T-helper 2 cell (primary cell): ENCODE measurements at regions not wholly inside any gene's neighbourhood (a gene's known extent, or its start where the extent isn't known, plus 50 kb on each side); places are given as distances from the start of the nearest gene placed in this dataset.
"Not testable (repeated sequence)": the region's sequence is repeated elsewhere in the genome, so short reads cannot be mapped to it uniquely, and the experiment has no call there.

Source experiments
- DNase-seq, 5 experiments: peaks; one replicate each; pipeline versions ENCODE4 v3.0.0 to v3.0.0-alpha.2; 2012 to 2022

DNA sequence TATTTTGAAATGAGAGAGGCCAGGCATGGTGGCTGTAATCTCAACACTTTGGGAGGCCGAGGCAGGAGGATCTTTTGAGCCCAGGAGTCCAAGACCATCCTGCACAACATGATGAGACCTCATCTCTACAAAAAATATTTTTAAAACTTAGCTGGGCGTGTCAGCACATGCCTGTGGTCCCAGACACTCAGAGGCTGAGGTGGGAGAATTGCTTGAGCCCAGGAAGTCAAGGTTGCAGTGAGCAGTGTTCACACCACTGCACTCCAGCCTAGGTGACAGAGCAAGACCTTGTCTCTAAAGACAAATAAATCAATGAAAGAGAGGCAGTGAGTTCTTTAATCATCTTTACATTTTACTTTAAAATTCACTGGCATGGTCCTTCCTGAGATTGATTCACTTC lies 124.5 kb downstream of the DUSP6 start:
- DNase-seq = peak in 1 of 5 experiments; percentile 49

DNA sequence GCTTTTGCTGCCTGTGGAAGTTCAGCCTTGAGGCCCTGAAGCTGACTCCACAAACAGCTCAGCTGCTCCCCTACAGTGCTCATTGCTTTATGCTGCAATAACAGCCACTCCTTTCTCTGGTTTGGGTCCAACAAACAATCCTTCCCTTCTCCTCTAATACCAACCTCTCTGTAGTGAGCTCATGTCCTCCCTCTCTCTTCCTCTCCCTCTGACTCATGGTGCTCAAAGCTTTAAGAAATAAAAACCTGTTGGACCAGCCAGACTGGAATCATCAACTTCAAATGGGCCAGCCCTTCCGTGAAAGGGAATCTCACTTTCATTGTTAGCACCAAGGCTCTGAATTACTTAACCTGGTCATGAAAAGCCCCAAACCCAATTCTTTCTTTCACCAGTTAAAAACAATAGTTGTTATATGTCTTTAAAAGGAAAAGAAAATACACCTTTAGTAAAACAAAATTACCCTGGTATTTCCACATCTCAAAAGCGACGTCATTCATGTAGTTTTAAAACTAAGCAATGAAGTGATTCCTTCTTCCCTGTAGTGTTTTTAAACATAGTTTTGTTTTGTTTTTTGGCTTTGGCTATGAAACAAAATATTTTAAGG lies 126.4 kb downstream of the DUSP6 start:
- DNase-seq = peak in 1 of 5 experiments; percentile 60

DNA sequence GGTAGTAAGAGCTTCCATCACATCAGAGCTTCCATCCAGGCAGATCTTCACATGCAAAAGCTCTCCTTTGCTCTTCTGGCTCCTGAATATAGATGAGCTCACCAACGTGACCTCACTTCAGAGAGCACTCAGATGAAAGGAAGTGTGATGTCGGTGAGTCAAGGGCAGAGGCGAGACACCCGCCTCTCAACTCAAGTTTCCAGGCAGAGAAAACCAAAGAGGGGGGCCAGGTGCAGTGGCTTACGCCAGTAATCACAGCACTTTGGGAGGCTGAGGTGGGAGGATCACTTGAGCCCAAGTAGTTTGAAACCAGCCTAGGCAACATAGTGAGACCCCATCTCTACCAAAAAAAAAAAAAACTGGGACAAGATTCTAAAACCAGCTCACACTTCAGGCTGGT lies 126.9 kb downstream of the DUSP6 start:
- peak in 4 of 5 experiments; percentile 22 to 93 (median 54) for DNase-seq

DNA sequence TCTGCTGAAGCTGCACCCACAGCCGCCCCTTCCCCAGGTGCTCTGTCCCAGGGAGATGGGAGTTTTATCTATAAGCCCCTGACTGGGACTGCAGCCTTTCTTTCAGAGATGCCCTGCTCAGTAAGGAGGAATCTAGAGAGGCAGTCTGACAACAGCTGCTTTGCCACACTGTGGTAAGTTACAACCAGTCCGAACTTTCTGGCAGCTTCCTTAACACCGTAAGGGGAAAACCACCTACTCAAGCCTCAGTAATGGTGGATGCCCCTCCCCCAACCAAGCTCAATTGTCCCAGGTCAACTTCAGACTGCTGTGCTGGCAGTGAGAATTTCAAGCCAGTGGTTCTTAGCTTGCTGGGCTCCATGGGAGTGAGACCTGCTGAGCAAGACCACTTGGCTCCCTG lies 129.7 kb downstream of the DUSP6 start:
- DNase-seq = peak in 1 of 5 experiments; percentile 60

DNA sequence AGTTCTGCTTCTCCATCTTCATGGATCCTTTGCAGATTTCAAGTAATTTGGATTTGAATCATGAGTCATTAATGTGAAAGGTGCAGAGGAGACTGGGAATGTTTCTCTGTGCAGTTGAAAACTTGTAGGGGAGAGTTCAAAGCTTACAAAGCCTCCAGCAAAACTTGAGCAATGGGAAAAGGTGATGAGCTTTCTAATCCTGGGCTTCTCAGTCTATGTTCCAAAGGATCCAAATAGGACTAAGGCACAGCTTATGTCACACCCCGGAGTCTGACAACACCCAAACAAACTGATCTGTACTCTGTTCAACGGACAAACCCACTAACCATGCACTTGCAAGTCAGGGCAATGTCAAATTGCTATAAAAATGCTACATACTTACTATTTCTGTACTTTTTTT lies 134.8 kb downstream of the DUSP6 start:
- DNase-seq = no peak

DNA sequence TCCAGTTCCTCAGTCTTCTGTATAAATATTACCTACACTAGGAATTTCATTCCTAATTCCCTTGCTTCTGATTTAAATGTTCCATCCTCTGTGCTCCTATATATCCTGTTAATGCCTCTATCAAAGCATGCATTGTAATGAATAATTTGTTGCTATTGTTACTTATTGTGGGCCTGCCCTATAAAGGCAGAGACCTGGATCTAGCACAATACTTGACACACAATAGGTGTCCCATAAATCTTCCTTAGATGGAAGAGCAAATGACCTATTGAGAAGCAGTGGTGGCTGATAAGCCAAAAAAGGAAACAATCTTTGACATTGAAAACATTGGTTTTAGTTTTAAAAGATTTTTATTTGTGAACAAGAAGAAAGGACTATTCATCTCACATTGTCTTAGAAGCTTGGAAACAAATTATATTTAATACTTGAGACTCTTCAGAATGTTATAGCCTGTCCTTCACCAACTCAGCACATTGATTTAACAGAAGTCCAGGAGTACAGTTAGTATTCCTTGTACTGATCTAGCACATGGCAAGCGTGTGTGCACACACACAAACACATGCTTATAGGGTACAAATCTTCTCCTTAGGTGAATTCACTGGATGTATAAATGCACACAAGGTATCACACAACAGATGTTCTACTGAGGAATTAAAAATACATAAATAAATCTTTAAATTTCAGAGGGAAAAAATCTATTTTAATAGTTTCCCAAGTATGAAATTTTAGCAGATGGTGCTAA lies 135.9 kb downstream of the DUSP6 start:
- DNase-seq = no peak

DNA sequence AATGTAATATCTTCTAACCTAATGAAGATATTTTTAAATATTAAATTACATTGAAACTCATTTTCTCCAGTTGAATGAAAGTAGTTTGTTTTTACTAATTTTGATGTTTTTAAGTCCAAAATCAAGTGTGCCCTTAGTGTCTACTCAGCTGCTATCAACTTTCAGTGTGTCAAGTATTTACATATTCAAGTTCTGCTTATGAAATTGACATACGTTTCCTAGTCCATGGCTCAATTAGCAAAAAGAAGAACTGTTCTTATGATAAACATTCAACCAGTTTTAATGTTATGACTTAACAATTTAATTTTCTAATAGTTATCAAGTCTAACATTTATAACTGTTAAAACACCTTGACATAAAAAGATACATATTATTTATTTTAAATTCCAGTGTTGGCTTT lies 137.1 kb downstream of the DUSP6 start:
- DNase-seq = no peak

DNA sequence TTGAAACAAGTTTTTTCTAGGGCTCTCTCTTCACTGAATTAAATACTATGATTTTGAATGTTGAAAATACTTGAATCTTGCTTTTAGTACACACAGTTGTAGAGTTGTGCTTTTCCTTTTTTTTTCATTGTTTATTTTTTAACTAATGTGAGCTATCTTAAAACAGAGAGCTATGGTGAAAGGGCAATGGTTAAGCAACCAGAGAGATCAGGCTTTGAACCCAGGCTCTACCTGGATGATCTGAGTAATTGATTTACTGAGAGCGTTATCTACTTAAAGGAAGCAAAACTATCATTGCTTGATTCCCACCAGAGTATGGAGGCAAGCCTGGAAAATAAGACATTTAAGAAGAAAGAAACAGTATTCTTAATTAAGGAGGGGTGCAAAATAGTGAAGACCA lies 138.6 kb downstream of the DUSP6 start:
- DNase-seq = no peak

DNA sequence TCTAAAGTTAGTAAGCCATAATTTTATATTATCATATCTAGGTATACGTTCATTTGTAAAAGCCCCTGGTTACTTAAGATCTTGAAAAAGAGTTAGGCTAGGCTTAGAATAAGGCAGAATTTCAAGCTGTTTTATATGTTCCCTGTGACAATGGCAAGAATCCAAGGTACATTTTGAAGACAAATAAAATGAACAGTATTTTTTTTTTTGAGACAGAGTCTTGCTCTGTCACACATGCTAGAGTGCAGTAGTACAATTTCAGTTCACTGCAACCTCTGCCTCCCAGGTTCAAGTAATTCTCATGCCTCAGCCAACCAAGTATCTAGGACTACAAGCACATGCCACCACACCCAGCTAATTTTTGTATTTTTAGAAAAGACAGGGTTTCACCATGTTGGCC lies 139.2 kb downstream of the DUSP6 start:
- DNase-seq = no peak

DNA sequence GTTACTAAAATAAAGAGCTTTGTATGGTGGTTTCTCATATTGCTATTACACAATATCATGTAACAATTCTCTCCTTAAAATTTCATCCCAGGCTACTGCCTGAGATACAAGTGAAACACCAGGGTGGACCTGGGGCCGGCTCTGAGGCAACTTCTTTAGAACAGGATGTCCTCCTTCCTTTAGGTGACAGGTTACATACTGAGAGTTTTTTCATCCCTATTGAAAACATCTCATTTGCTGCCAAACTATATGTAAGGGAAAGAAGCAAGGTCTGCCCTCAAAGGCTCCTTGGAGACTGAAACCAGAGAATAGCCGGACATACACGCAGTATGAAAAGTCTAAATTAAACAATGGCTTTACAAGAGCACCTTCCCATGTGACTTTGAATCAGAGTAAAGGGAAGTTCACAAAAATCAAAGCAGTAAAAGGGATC lies 139.9 kb downstream of the DUSP6 start:
- no peak for DNase-seq

DNA sequence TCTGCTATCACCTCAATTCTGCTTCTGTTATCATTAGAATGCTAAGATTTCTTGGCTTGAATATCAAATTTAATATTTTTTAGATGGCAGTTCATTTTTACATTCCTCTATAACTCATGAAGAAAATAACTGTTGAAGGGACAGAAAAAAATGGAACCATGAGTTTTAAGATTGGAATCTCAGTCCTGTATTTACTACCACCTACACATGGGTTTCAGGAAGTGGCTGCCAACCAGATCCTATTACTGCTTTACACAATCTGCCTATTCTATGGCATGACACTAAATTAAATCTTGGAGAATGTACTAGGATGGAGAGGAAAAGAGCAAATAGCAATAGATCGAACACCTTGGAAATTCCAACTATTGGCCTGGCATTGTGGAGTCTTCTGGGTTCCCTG lies 140.8 kb downstream of the DUSP6 start:
- DNase-seq = no peak

DNA sequence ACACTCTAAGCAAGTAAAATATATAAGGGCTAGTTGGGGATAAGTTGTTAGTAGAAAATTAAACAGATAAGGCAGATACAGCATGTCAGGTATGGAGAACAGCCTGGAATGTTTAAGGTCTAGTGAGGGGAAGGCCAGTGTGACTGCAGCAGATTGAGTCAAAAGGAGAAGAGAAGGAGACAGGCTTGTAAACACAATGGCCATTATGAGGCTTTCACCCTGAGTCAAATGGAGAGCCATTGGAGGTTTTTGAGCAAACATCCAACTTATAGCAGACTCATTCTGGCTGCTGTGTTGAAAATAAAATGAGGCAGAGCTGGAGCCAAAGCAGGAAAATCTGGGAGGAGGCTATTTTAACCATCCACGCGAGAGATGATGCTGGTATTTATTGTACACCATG lies 142.0 kb downstream of the DUSP6 start:
- peak in 1 of 5 experiments; percentile 48 for DNase-seq

DNA sequence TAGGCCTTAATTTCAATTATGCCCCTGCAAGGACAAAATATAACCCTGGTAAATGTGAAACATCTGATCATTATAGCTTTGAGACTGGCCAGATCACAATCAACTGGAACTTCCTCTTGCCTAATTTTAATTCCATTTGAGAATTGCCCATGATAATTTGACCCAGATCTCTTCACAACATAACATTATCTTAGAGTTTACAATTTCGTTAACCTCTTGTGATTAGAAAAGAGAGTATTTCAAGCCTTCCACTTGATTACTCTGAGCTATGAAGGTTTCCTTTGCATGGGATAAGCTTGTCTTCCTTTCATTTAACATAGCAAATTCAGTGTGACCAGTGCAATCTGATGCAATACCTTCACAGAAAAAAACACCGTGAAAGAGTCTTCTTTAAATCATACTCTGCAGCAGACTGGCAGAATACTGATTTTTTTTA lies 143.6 kb downstream of the DUSP6 start:
- DNase-seq = no peak

DNA sequence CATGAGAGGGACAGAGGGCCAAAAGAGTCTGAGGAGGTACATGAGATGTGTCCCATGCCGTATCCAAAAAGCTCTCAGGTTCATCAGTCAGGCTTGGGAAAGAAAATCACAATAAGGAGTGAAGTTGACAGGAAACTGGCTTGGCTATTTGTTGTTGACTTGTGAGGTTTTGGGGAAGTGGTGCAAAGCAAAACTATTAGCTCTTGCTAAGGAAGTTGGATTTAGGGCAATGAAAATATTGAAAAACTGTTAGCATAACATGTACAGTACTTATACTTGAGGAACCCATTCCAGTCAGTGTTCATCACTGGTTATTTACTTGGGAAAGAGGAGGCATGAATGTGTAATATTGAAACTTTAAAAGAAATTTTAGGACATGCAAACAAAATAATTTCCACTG lies 145.9 kb downstream of the DUSP6 start:
- no peak for DNase-seq

DNA sequence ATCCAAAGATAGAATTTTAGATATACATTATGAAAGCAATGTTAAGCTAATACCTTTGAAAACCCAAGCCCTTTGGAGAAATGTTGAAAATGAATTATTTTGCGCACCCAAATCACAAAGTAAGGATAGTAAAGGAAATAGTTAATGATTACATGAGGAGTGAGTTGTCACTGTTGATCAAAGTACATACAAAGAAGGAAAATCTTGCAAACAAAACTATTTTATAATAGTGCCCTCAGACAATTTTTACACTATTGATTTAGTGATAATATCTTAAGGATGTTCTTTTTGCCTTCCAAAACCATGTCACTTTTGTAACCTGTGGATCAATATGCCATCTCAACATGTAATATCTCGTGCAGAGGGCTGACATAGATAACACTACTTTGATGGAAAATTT lies 146.8 kb downstream of the DUSP6 start:
- DNase-seq = no peak

DNA sequence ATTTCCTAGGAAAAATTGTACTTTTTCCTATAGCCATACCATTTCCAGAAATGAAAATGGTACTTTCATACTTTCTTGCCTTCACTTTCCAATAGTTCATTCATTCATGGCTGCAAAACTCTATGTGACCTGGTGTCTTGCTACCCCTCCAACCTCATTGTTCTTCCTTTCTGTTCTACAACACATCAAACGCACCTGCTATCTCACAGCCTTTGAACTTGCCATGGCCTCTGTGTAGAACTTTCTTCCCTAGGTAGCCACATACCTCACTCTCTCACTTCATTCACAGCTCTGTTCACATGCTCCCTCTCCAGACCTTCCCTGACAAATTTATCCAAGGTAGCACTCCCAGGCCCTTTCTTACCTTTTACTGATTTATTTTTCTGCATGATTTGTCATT lies 149.2 kb downstream of the DUSP6 start:
- DNase-seq = no peak

DNA sequence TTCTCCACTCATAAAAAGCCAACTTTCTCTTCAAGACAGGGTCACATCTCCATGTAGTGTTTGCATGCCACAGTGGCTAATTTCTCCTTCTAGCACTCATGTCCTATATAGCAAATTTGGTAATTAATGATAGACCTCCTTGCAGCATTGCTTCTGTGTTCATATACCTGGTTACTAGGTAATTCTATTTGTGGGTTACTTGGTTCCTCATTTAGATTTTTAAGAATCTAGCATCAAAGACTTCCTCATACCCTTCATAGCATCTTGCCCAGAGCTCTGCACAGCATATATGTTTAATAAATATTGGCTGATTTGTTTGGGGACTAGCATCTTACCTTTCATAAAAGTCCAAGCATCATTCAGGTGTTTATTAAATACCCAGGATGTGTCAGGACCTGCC lies 152.1 kb downstream of the DUSP6 start:
- DNase-seq = no peak

DNA sequence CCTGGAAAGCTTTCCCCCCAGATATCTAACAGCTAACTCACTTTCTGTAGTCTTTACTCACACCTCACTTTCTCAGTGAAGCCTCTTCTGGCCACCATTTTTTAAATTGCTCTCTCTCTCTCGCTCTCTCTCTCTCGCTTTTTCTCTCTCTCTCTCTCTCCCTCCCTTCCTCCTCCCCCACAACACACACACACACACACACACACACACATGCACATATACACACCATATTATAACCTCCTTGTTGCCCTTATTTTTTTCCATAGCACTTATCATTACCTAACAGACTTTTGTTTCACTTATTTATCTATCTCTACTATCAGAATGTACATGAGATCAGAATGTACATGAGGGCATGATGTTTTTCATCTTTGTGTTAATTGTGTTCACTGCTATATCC lies 156.8 kb downstream of the DUSP6 start:
- no peak for DNase-seq

DNA sequence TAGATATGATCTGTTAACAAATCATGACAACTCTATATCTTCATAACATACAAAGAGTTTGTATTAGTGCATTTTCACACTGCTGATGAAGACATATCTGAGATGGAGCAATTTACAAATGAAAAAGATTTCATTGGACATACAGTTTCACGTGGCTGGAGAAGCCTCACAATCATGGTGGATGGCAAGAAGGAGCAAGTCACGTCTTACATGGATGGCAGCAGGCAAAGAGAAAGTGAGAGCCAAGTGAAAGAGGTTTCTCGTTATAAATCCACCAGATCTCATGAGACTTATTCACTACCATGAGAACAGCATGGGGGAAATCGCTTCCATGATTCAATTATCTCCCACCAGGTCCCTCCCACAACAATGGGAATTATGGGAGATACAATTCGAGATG lies 157.6 kb downstream of the DUSP6 start:
- DNase-seq = peak in 1 of 5 experiments; percentile 50

DNA sequence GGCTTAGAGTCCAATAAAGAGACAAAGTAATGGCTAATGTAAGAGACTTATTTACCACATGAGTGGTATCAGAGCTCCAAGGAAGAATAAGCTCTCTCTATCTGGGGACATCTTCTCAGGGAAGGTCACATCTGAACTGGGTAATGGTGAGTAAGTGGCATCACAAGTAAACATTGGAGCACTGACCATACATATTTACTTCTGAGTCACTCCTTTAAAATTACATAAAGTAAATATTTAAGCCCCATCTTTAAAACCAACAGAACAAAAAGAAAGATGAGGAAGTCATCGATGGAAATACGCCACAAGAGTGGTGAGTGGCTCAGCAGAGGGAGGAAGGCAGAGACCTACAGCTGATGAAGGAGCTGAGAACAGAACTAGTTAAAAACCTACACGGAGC lies 159.9 kb downstream of the DUSP6 start:
- DNase-seq = no peak

DNA sequence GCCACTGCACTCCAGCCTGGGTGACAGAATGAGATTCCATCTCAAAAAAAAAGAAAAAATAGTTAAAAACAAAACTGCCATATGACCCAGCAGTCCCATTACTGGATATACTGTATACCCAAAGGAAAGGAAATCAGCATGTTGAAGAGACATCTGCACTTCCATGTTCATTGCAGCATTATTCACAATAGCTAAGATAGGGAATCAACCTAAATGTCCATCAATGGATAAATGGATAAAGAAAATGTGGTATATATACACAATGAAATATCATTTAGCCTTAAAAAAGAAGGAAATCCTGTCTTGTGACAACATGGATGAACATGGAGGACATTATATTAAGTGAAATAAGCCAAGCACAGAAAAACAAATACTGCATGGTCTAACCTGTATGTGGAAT lies 160.7 kb downstream of the DUSP6 start:
- DNase-seq = not testable (repeated sequence)

DNA sequence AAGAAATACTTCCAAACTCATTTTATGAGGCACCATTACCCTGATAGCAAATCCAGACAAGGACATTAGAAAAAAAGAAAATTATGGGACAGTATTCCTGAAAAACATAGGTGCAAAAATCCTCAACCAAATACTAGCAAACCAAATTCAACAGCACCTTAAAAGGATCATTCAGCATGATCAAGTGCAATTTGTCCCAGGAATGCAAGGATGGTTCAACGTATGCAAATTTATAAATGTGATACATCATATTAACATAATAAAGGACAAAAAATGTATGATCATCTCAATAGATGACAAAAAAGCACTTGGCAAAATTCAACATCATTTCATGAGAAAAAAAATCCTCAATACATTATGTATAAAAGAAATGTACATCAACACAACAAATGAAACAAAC lies 162.9 kb downstream of the DUSP6 start:
- DNase-seq = peak in 1 of 5 experiments; percentile 57

DNA sequence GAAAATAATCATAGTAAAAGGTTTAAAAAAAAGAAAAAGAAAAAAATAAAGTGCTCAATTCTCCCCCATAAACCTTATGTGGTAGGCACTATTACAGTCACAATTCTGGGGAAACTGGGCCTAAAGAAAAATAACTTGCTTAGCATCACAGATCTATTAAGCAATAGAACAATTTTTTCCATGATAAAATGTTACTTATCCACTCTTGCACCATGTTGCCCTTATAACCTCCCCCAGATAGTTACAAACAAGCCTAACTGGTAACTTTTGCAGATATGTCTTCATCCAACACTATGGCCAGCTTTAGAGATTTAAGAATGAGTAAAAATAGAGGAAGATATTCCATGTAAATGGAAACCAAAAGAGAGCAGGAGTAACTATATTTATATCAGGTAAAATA lies 164.8 kb downstream of the DUSP6 start:
- DNase-seq = no peak

DNA sequence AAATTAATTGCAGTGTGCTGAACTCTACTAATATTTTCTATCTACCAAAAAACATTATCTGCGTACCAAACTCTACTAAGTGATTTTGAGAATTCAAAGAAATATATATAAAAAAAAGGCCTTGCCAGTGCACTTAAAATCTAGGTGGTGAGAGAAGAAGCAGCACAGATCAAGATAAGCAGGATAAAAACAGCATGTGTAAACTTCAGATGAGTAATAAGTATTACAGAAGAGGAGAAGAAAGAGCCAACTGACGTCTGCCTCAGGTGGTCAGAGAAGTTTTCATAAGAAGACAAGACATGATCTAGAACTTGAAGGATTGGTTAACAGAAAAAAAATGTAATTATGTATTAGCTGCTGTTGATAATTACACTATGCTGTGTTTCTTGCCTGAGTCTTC lies 166.4 kb downstream of the DUSP6 start:
- DNase-seq = peak in 1 of 5 experiments; percentile 87

DNA sequence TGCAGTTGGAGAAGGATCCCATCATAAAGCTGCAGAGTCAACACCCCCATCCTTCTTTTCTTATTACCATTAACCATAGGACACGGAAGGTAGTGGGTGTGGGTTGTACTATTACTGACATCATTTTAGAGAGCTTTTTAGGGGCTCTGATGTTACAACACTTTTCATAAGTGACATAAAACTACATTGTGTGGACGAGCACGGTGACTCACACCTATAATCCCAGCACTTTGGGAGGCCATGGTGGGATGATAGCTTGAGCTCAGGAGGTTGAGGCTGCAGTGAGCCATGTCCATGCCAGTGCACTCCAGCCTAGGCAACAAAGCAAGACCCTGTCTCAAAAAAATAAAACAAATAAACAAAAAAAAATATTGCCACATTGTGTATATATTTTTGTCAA lies 167.1 kb downstream of the DUSP6 start:
- no peak for DNase-seq
